CD14-positive monocyte (primary cell): ENCODE measurements at regions not wholly inside any gene's neighbourhood (a gene's known extent, or its start where the extent isn't known, plus 50 kb on each side); places are given as distances from the start of the nearest gene placed in this dataset.
"Not testable (repeated sequence)": the region's sequence is repeated elsewhere in the genome, so short reads cannot be mapped to it uniquely, and the experiment has no call there.

Experiments
- DNase-seq, 3 donors: peaks; one replicate each; pipeline ENCODE4 v3.0.0-alpha.2; 2011 to 2022
- H2AFZ ChIP-seq: 2 replicates; pipeline ENCODE4 v1.6.0; 2012; ENCODE audit warnings: mild to moderate bottlenecking, low read depth, low read length, inconsistent platforms; ENCODE audit not compliant: insufficient read depth, poor library complexity, severe bottlenecking
- H3K27ac ChIP-seq, 2 donors: 1 replicate in 1 of 2; 2 replicates in 1 of 2; pipeline ENCODE4 v1.5.1; 2012 to 2013; ENCODE audit warnings: low read length in 2 of 2, control low read depth in 1 of 2, inconsistent platforms in 1 of 2, low read depth in 1 of 2, mild to moderate bottlenecking in 1 of 2
- H3K27me3 ChIP-seq, 2 donors: one replicate each; pipeline versions ENCODE4 v1.6.0 to v1.6.1; 2011 to 2013; ENCODE audit warnings: low read length in 2 of 2; ENCODE audit not compliant: control insufficient read depth in 2 of 2, insufficient read depth in 2 of 2
- H3K36me3 ChIP-seq, 2 donors: replicated peaks in 1 of 2; 1 replicate in 1 of 2; 2 replicates in 1 of 2; pipeline versions ENCODE4 v1.5.1 to v1.6.1; 2012 to 2013; ENCODE audit warnings: low read length in 2 of 2, control low read depth in 1 of 2, inconsistent platforms in 1 of 2, mild to moderate bottlenecking in 1 of 2; ENCODE audit not compliant: insufficient read depth in 2 of 2, control insufficient read depth in 1 of 2
- H3K4me1 ChIP-seq, 2 donors: 1 replicate in 1 of 2; 2 replicates in 1 of 2; pipeline versions ENCODE4 v1.5.1 to v1.6.1; 2012 to 2013; ENCODE audit warnings: low read length in 2 of 2, control low read depth in 1 of 2, inconsistent platforms in 1 of 2, mild to moderate bottlenecking in 1 of 2, moderate library complexity in 1 of 2; ENCODE audit not compliant: insufficient read depth in 2 of 2, control insufficient read depth in 1 of 2
- H3K4me2 ChIP-seq: replicated peaks from 2 replicates; pipeline ENCODE3; 2012; ENCODE audit warnings: low read length, moderate library complexity, mild to moderate bottlenecking; ENCODE audit not compliant: poor library complexity, severe bottlenecking; ENCODE audit errors: extremely low read depth
- H3K4me3 ChIP-seq, 3 experiments: fragments of 200-600 bp in 1 of 3; sonication (generic) in 1 of 3; replicated peaks in 1 of 3; 1 replicate in 2 of 3; 2 replicates in 1 of 3; pipeline ENCODE4 v1.5.1; 2011 to 2013; ENCODE audit warnings: low read length in 3 of 3, mild to moderate bottlenecking in 3 of 3, control low read depth in 2 of 3, low read depth in 2 of 3, inconsistent platforms in 1 of 3, moderate library complexity in 1 of 3
- H3K79me2 ChIP-seq: 2 replicates; pipeline ENCODE4 v1.6.0; 2012; ENCODE audit warnings: mild to moderate bottlenecking, control low read depth, inconsistent platforms, low read length, moderate library complexity; ENCODE audit not compliant: insufficient read depth
- H3K9ac ChIP-seq: 2 replicates; pipeline ENCODE4 v1.6.0; 2017; ENCODE audit warnings: low read length, mild to moderate bottlenecking; ENCODE audit not compliant: insufficient read depth, poor library complexity, severe bottlenecking
- H3K9me3 ChIP-seq, 2 donors: replicated peaks in 1 of 2; 1 replicate in 1 of 2; 2 replicates in 1 of 2; pipeline versions ENCODE4 v1.5.1 to v1.6.1; 2012 to 2013; ENCODE audit warnings: low read length in 2 of 2, control low read depth in 1 of 2; ENCODE audit not compliant: control insufficient read depth in 1 of 2, insufficient read depth in 1 of 2
- H4K20me1 ChIP-seq: 2 replicates; pipeline ENCODE4 v1.6.0; 2012; ENCODE audit warnings: mild to moderate bottlenecking, low read length, control low read depth, moderate library complexity; ENCODE audit not compliant: insufficient read depth
- H3K27ac Mint-ChIP-seq, 7 donors: one replicate each; pipeline ENCODE4 v1.8.0; 2020; ENCODE audit warnings: mild to moderate bottlenecking in 7 of 7, mixed read lengths in 7 of 7, moderate library complexity in 6 of 7, inconsistent platforms in 2 of 7
- H3K27me3 Mint-ChIP-seq, 3 donors: one replicate each; pipeline ENCODE4 v1.8.0; 2021 to 2022; ENCODE audit warnings: low read depth in 3 of 3, mild to moderate bottlenecking in 3 of 3, mixed read lengths in 3 of 3, moderate library complexity in 3 of 3, inconsistent platforms in 1 of 3
- H3K36me3 Mint-ChIP-seq, 2 donors: one replicate each; pipeline ENCODE4 v1.8.0; 2020; ENCODE audit warnings: mixed read lengths in 2 of 2, inconsistent platforms in 1 of 2, mild to moderate bottlenecking in 1 of 2
- H3K4me1 Mint-ChIP-seq: one replicate; pipeline ENCODE4 v1.8.0; 2020; ENCODE audit warnings: mild to moderate bottlenecking, mixed read lengths
- H3K4me3 Mint-ChIP-seq, 2 donors: one replicate each; pipeline ENCODE4 v1.8.0; 2020; ENCODE audit warnings: mild to moderate bottlenecking in 2 of 2, mixed read lengths in 2 of 2, moderate library complexity in 1 of 2
- H3K9me3 Mint-ChIP-seq, 7 donors: one replicate each; pipeline ENCODE4 v1.8.0; 2020 to 2022; ENCODE audit warnings: mixed read lengths in 7 of 7, mild to moderate bottlenecking in 6 of 7, moderate library complexity in 6 of 7, inconsistent platforms in 2 of 7
- WGBS: methylation state at CpG from one replicate; pipeline ENCODE4 v1.1.5; 2013; ENCODE audit warnings: missing lambda C conversion rate; ENCODE audit not compliant: insufficient coverage; 5-methylcytosine and 5-hydroxymethylcytosine counted together
- intact Hi-C, 2 donors: fragments of 100-400 bp; cut with micrococcal nuclease; formaldehyde crosslinking; loops; one replicate each; pipeline versions ENCODE4 v1.15.0 to v1.15.1; 2023

- DNase-seq, H3K9ac ChIP-seq, H3K27ac Mint-ChIP-seq, H3K4me2 ChIP-seq, intact Hi-C loops, H3K36me3 Mint-ChIP-seq, H3K27ac ChIP-seq, H2AFZ ChIP-seq, H3K27me3 Mint-ChIP-seq, H3K36me3 ChIP-seq, H3K79me2 ChIP-seq, H4K20me1 ChIP-seq, H3K4me3 ChIP-seq, H3K4me3 Mint-ChIP-seq, H3K9me3 ChIP-seq, H3K27me3 ChIP-seq: not testable (repeated sequence)
- H3K4me1 ChIP-seq, result peaks cover 8 to 15% of the 10 kb centered on the region in 2 donors
- 94% methylated on average over 5 of the region's 8 CpGs for WGBS
- Mint-ChIP-seq H3K4me1 (peaks cover 18% of the 10 kb centered on the region), H3K9me3 (peaks cover 3 to 11% (median 8%) of the 10 kb centered on the region in 7 donors)
These were observed 380.1 kb upstream of the FRG1 start for GRCh38 chr4:189560605-189561004.

DNA sequence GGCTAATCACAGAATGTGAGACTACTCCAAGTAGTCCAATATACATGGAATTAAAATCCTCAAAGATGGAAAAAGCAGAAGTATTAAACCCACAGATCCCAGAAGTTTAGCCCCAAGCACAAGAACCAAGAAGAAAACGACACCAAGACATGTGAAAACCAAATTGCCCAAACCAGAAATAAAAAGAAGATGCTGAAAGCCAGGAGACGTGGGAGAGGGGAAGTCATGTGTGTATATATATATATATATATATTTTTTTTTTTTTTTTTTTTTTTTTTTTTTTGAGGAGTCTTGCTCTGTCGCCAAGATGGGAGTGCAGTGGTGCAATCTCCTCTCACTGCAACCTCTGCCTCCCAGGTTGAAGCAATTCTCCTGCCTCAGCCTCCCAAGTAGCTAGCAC, 376.9 kb upstream of the FRG1 start:
- H3K4me3 Mint-ChIP-seq, H3K4me2 ChIP-seq, H3K9me3 ChIP-seq, intact Hi-C loops, H3K36me3 ChIP-seq, H3K9me3 Mint-ChIP-seq, H2AFZ ChIP-seq, H3K9ac ChIP-seq, H3K79me2 ChIP-seq, H3K4me3 ChIP-seq, H3K27me3 ChIP-seq, H3K27me3 Mint-ChIP-seq, H4K20me1 ChIP-seq: not testable (repeated sequence)
- Histone ChIP-seq H3K4me1 (peaks cover 36 to 45% of the 10 kb centered on the region in 2 donors), H3K27ac (peak overlapping the region in 1 of 2 donors; percentile 23)
- peaks cover 43% of the 10 kb centered on the region for H3K4me1 Mint-ChIP-seq
- H3K27ac Mint-ChIP-seq, result peak overlapping the region in 5 of 7 donors; percentile 59 to 90 (median 84)
- DNase-seq, result peak in 1 of 3 donors; percentile 7
- no CpG with 5 or more reads among the region's 3 CpGs for WGBS
- H3K36me3 Mint-ChIP-seq, result peaks cover 4 to 12% of the 10 kb centered on the region in 2 donors

- H2AFZ ChIP-seq, H3K27me3 ChIP-seq, H3K4me3 Mint-ChIP-seq, H3K4me3 ChIP-seq, H3K9me3 Mint-ChIP-seq, H3K79me2 ChIP-seq, intact Hi-C loops, H3K9me3 ChIP-seq, H3K36me3 ChIP-seq, H4K20me1 ChIP-seq, H3K4me2 ChIP-seq, H3K27me3 Mint-ChIP-seq: not testable (repeated sequence)
- peak; percentile 67 to 89 (median 84) for DNase-seq
- no CpG with 5 or more reads among the region's 2 CpGs for WGBS
- Mint-ChIP-seq H3K4me1 (peaks cover 44% of the 10 kb centered on the region), H3K27ac (peak overlapping the region; percentile 93 to 98 (median 97)), H3K36me3 (peaks cover 5 to 12% of the 10 kb centered on the region in 2 donors)
- Histone ChIP-seq H3K4me1 (peaks cover 41 to 50% of the 10 kb centered on the region in 2 donors), H3K27ac (peak overlapping the region; percentile 23 to 97), H3K9ac (peak overlapping the region; percentile 63)
These were observed 374.4 kb upstream of the FRG1 start for GRCh38 chr4:189566271-189566670.

GRCh38 chr4:189566900-189567299, 373.8 kb upstream of the FRG1 start:
- intact Hi-C loops, H3K36me3 ChIP-seq, H3K9me3 ChIP-seq, H3K4me2 ChIP-seq, H2AFZ ChIP-seq, H3K27me3 Mint-ChIP-seq, H4K20me1 ChIP-seq, H3K79me2 ChIP-seq, H3K4me3 ChIP-seq, H3K27me3 ChIP-seq, H3K9me3 Mint-ChIP-seq: not testable (repeated sequence)
- Mint-ChIP-seq H3K36me3 (peaks cover 5 to 12% of the 10 kb centered on the region in 2 donors), H3K4me3 (peak overlapping the region in 1 of 2 donors; percentile 76), H3K4me1 (peaks cover 44% of the 10 kb centered on the region), H3K27ac (peak overlapping the region; percentile 93 to 98 (median 97))
- Histone ChIP-seq H3K4me1 (peaks cover 41 to 50% of the 10 kb centered on the region in 2 donors), H3K9ac (peak overlapping the region; percentile 63), H3K27ac (peak overlapping the region; percentile 23 to 97)
- no CpG with 5 or more reads among the region's 3 CpGs for WGBS
- peak; percentile 88 to 95 (median 91) for DNase-seq
